B cell (primary cell): ENCODE measurements at regions not wholly inside any gene's neighbourhood (a gene's known extent, or its start where the extent isn't known, plus 50 kb on each side); places are given as distances from the start of the nearest gene placed in this dataset.
"Not testable (repeated sequence)": the region's sequence is repeated elsewhere in the genome, so short reads cannot be mapped to it uniquely, and the experiment has no call there.

Source experiments
- ATAC-seq: fragments of 200-7000 bp; cut with Tn5 transposase; one replicate; pipeline ENCODE4 v1.10.0; 2021; ENCODE audit warnings: low read depth, mild to moderate bottlenecking, moderate number of reproducible peaks, moderate library complexity
- CTCF ChIA-PET: fragments of 350-600 bp; sonication (Branson Sonifier 250); formaldehyde crosslinking; loops from one replicate; lab custom pipeline; 2021; ENCODE audit warnings: antibody characterized with exemption, inconsistent platforms; lab: Charles Lee
- POLR2A ChIA-PET: fragments of 350-600 bp; sonication (Branson Sonifier 250); formaldehyde crosslinking; loops from one replicate; lab custom pipeline; 2021; ENCODE audit warnings: antibody characterized with exemption; lab: Charles Lee
- DNase-seq: peaks from one replicate; pipeline ENCODE4 v3.0.0; 2013
- H2AFZ ChIP-seq: 2 replicates; pipeline ENCODE4 v1.6.1; 2012; ENCODE audit warnings: mild to moderate bottlenecking, low read depth, low read length; ENCODE audit not compliant: insufficient read depth, poor library complexity, severe bottlenecking
- H3K27ac ChIP-seq, 2 donors: 1 replicate in 1 of 2; 2 replicates in 1 of 2; pipeline ENCODE4 v1.5.1; 2012 to 2013; ENCODE audit warnings: low read length in 2 of 2, mild to moderate bottlenecking in 2 of 2, moderate library complexity in 1 of 2
- H3K27me3 ChIP-seq, 4 experiments: fragments of 200-600 bp in 1 of 4; sonication (generic) in 1 of 4; replicated peaks in 1 of 4; 1 replicate in 2 of 4; 2 replicates in 2 of 4; pipeline versions ENCODE4 v1.6.1 to v1.7.0; 2013 to 2016; ENCODE audit warnings: low read length in 3 of 4, mild to moderate bottlenecking in 2 of 4, mixed read lengths in 1 of 4, moderate library complexity in 1 of 4; ENCODE audit not compliant: insufficient read depth in 4 of 4, control insufficient read depth in 3 of 4; ENCODE audit errors: control extremely low read depth in 1 of 4
- H3K36me3 ChIP-seq, 2 experiments: replicated peaks in 1 of 2; 1 replicate in 1 of 2; 2 replicates in 1 of 2; pipeline versions ENCODE4 v1.6.1 to v1.7.1; 2013; ENCODE audit warnings: low read length in 1 of 2; ENCODE audit not compliant: insufficient read depth in 2 of 2, control insufficient read depth in 1 of 2; ENCODE audit errors: control extremely low read depth in 1 of 2, extremely low read depth in 1 of 2
- H3K4me1 ChIP-seq, 2 donors: fragments of 200-600 bp in 1 of 2; sonication (generic) in 1 of 2; 1 replicate in 1 of 2; 2 replicates in 1 of 2; pipeline versions ENCODE4 v1.5.1 to v1.6.1; 2013 to 2017; ENCODE audit warnings: low read length in 2 of 2; ENCODE audit not compliant: control insufficient read depth in 2 of 2, insufficient read depth in 2 of 2
- H3K4me2 ChIP-seq: replicated peaks from 2 replicates; pipeline ENCODE3; 2012; ENCODE audit warnings: mild to moderate bottlenecking, low read depth, low read length; ENCODE audit not compliant: poor library complexity, severe bottlenecking
- H3K4me3 ChIP-seq, 5 experiments: fragments of 200-600 bp in 1 of 5; sonication (generic) in 1 of 5; 1 replicate in 3 of 5; 2 replicates in 2 of 5; pipeline versions ENCODE4 v1.5.1 to v1.7.0; 2011 to 2016; ENCODE audit warnings: low read length in 4 of 5, mild to moderate bottlenecking in 4 of 5, low read depth in 2 of 5, control low read depth in 1 of 5, moderate library complexity in 1 of 5; ENCODE audit not compliant: insufficient read depth in 1 of 5; ENCODE audit errors: control extremely low read depth in 1 of 5, extremely low read depth in 1 of 5
- H3K79me2 ChIP-seq: fragments of 200-600 bp; sonication (generic); one replicate; pipeline ENCODE4 v1.6.0; 2016; ENCODE audit warnings: low read length; ENCODE audit not compliant: control insufficient read depth, insufficient read depth
- H3K9ac ChIP-seq: fragments of 200-600 bp; sonication (generic); 2 replicates; pipeline ENCODE4 v1.6.1; 2017; ENCODE audit warnings: mild to moderate bottlenecking, low read length, moderate library complexity
- H3K9me3 ChIP-seq, 3 donors: one replicate each; pipeline versions ENCODE4 v1.6.1 to v1.7.1; 2013; ENCODE audit warnings: low read length in 2 of 3; ENCODE audit not compliant: control insufficient read depth in 2 of 3, insufficient read depth in 1 of 3; ENCODE audit errors: control extremely low read depth in 1 of 3
- H4K20me1 ChIP-seq: 2 replicates; pipeline ENCODE4 v1.6.0; 2012; ENCODE audit warnings: mild to moderate bottlenecking, low read length; ENCODE audit not compliant: insufficient read depth, control insufficient read depth, poor library complexity, severe bottlenecking
- H3K27ac Mint-ChIP-seq: one replicate; pipeline ENCODE4 v1.8.0; 2021; ENCODE audit warnings: mixed read lengths
- H3K27me3 Mint-ChIP-seq: one replicate; pipeline ENCODE4 v1.8.0; 2021; ENCODE audit warnings: mixed read lengths
- H3K4me1 Mint-ChIP-seq: one replicate; pipeline ENCODE4 v1.8.0; 2021; ENCODE audit warnings: mixed read lengths
- H3K4me3 Mint-ChIP-seq: one replicate; pipeline ENCODE4 v1.8.0; 2021; ENCODE audit warnings: mixed read lengths
- H3K9me3 Mint-ChIP-seq: one replicate; pipeline ENCODE4 v1.8.0; 2022; ENCODE audit warnings: mixed read lengths; ENCODE audit not compliant: insufficient read depth
- EZH2 ChIP-seq: IDR thresholded peaks from 2 replicates; pipeline ENCODE4 v1.6.1; 2012; ENCODE audit warnings: borderline replicate concordance, low read depth, mild to moderate bottlenecking, moderate library complexity, low read length; ENCODE audit not compliant: insufficient read depth, poor library complexity, severe bottlenecking
- WGBS: methylation state at CpG from one replicate; pipeline ENCODE4 v1.1.5; 2013; ENCODE audit warnings: missing lambda C conversion rate; ENCODE audit not compliant: insufficient coverage; 5-methylcytosine and 5-hydroxymethylcytosine counted together
- intact Hi-C: fragments of 100-400 bp; cut with micrococcal nuclease; formaldehyde crosslinking; loops from one replicate; pipeline ENCODE4 v1.10.0; 2022
- TF ChIP-seq, protein P1 (sequence below): fragments of 200-600 bp; IDR thresholded peaks from one replicate; pipeline ENCODE4 v1.8.0; 2022; ENCODE audit warnings: antibody characterized with exemption, mild to moderate bottlenecking

DNA sequence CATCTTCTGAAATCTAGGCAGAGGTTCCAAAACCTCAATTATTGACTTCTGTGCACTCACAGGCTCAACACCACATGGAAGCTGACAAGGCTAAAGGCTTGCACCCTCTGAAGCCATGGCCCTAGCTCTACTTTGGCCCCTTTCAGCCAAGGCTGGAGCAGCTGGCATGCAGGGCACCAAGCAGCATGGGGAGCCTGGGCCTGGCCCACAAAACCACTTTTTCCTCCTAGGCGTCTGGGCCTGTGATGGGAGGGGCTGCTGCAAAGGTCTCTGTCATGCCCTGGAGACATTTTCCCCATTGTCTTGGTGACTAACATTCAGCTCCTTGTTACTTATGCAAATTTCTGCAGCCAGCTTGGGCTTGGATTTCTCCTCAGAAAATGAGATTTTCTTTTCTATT is 123.5 kb upstream of the MEOX2 start:
- H3K79me2 ChIP-seq, H3K4me1 ChIP-seq, intact Hi-C loops, POLR2A ChIA-PET, H4K20me1 ChIP-seq, H3K9me3 Mint-ChIP-seq, ATAC-seq, H3K4me1 Mint-ChIP-seq, H3K27me3 Mint-ChIP-seq, H3K36me3 ChIP-seq, DNase-seq, H3K9me3 ChIP-seq, H2AFZ ChIP-seq, H3K9ac ChIP-seq, H3K27ac ChIP-seq, H3K4me2 ChIP-seq, H3K4me3 ChIP-seq, H3K27me3 ChIP-seq, H3K4me3 Mint-ChIP-seq, H3K27ac Mint-ChIP-seq: not testable (repeated sequence)
- WGBS: 100% methylated on average over 1 of the region's 1 CpG
- CTCF ChIA-PET: interaction anchor here (0.6 kb wide), 1 partner anchor 13 kb away, joined by 5 read pairs; no protein-coding TSS in a partner anchor

DNA sequence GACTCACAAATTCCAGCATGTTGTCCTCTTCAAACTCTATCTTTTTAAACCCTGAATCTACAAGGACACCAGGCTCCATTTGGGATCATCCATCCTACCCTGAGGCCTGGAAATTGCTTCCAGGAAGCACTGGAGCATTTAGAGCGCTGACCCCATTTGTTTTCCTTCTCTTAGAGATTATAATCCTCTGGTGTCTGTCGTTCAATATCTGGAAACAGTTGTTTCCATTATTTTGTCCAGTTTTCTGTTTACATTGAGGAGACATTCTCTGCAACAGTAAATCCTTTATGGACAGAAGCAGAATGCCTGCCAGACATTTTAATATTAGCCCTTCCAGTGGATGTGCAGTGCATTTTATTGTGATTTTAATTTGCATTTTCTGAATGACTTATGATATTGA is 119.4 kb upstream of the MEOX2 start:
- POLR2A ChIA-PET: no interaction called here
- Histone ChIP-seq H2AFZ (no peak overlapping the region), H3K4me3 (no peak overlapping the region), H3K9ac (no peak overlapping the region), H3K79me2 (no peaks in the 10 kb centered on the region), H3K4me1 (no peaks in the 10 kb centered on the region), H3K27ac (no peak overlapping the region), H3K36me3 (no peaks in the 10 kb centered on the region), H3K27me3 (no peaks in the 10 kb centered on the region), H3K9me3 (no peaks in the 10 kb centered on the region), H4K20me1 (no peaks in the 10 kb centered on the region), H3K4me2 (no peak overlapping the region)
- peaks cover 2% of the 10 kb centered on the region for H3K9me3 Mint-ChIP-seq
- no peaks in the 10 kb centered on the region for H3K4me1 Mint-ChIP-seq
- DNase-seq (no peak), ATAC-seq (no peak)
- no peak for TF ChIP-seq EZH2
- TF ChIP-seq, protein P1, sequence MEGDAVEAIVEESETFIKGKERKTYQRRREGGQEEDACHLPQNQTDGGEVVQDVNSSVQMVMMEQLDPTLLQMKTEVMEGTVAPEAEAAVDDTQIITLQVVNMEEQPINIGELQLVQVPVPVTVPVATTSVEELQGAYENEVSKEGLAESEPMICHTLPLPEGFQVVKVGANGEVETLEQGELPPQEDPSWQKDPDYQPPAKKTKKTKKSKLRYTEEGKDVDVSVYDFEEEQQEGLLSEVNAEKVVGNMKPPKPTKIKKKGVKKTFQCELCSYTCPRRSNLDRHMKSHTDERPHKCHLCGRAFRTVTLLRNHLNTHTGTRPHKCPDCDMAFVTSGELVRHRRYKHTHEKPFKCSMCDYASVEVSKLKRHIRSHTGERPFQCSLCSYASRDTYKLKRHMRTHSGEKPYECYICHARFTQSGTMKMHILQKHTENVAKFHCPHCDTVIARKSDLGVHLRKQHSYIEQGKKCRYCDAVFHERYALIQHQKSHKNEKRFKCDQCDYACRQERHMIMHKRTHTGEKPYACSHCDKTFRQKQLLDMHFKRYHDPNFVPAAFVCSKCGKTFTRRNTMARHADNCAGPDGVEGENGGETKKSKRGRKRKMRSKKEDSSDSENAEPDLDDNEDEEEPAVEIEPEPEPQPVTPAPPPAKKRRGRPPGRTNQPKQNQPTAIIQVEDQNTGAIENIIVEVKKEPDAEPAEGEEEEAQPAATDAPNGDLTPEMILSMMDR: no peak
- CTCF ChIA-PET: no interaction called here
- no peaks in the 10 kb centered on the region for H3K27me3 Mint-ChIP-seq
- H3K4me3 Mint-ChIP-seq: no peak overlapping the region
- no CpG with 5 or more reads among the region's 2 CpGs for WGBS
- H3K27ac Mint-ChIP-seq: no peak overlapping the region
- intact Hi-C loops: no loop called here
